ENCODE measurements at regions not wholly inside any gene's neighbourhood (a gene's known extent, or its start where the extent isn't known, plus 50 kb on each side); places are given as distances from the start of the nearest gene placed in this dataset.

GRCh38 chr20:57763235-57763595, 53.4 kb upstream of the PMEPA1 start:
- DNase-seq (ENCODE audit: low spot score), result no peak
- H3K27ac ChIP-seq, result no peak overlapping the region
- ChIA-PET POLR2A (ENCODE audit: low non-redundant PET) (no interaction called here), CTCF (interaction anchor here (1.2 kb wide), 1 partner anchor 417 kb away, joined by 3 read pairs; no protein-coding TSS in a partner anchor)
- no peak for TF ChIP-seq CTCF (conservative IDR thresholded peaks at IDR 0.05; ENCODE audit: low read depth)

GRCh38 chr20:57762531-57763234, 52.9 kb upstream of the PMEPA1 start:
- H3K27ac ChIP-seq, result no peak overlapping the region
- CTCF ChIA-PET, result interaction anchor here (1.2 kb wide), 1 partner anchor 417 kb away, joined by 3 read pairs; no protein-coding TSS in a partner anchor
- TF ChIP-seq CTCF (conservative IDR thresholded peaks at IDR 0.05; ENCODE audit: low read depth), result no peak
- no peak for DNase-seq (ENCODE audit: low spot score)
- POLR2A ChIA-PET (ENCODE audit: low non-redundant PET), result no interaction called here

- no peak for TF ChIP-seq CTCF (conservative IDR thresholded peaks at IDR 0.05; ENCODE audit: low read depth)
- DNase-seq (ENCODE audit: low spot score), result no peak
- ChIA-PET CTCF (interaction anchor here (0.7 kb wide), 1 partner anchor 421 kb away, joined by 4 read pairs; no protein-coding TSS in a partner anchor), POLR2A (ENCODE audit: low non-redundant PET) (interaction anchor here (0.7 kb wide), 1 partner anchor 282 kb away, joined by 6 read pairs; no protein-coding TSS in a partner anchor)
- H3K27ac ChIP-seq, result no peak overlapping the region
Observed at GRCh38 chr20:57761413-57761734, 51.6 kb upstream of the PMEPA1 start.

GRCh38 chr20:57760698-57761412, 51.0 kb upstream of the PMEPA1 start:
- ChIA-PET POLR2A (ENCODE audit: low non-redundant PET) (interaction anchor here (0.6 to 0.7 kb wide), 2 partner anchors 67 to 282 kb away, joined by 4 to 6 read pairs; no protein-coding TSS in a partner anchor), CTCF (interaction anchor here (0.7 kb wide), 1 partner anchor 422 kb away, joined by 4 read pairs; no protein-coding TSS in a partner anchor)
- no peak overlapping the region for H3K27ac ChIP-seq
- TF ChIP-seq CTCF (conservative IDR thresholded peaks at IDR 0.05; ENCODE audit: low read depth), result no peak
- no peak for DNase-seq (ENCODE audit: low spot score)

DNA sequence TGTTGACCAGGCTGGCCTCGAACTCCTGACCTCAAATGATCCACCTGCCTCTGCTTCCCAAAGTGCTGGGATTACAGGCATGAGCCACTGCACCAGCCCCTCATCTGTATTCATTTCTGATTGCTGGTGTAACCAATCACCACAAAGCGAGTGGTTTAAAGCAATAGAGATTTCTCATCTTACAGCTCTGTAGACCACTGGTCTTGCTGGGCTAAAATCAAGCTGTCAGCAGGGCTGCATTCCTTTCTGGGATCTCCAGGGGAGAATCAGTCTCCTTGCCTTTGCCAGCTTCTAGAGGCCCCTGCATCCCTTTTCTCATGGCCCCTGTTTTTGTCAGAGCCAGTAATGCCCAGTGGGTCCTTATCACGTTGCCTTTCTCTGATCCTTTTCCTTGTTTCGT, 49.9 kb upstream of the PMEPA1 start:
- no peak for DNase-seq (ENCODE audit: low spot score)
- CTCF ChIA-PET, result no interaction called here
- POLR2A ChIA-PET (ENCODE audit: low non-redundant PET), result interaction anchor here (0.8 kb wide), 1 partner anchor 11 kb away, joined by 4 read pairs; no protein-coding TSS in a partner anchor
- no peak for TF ChIP-seq CTCF (conservative IDR thresholded peaks at IDR 0.05; ENCODE audit: low read depth)
- no peak overlapping the region for H3K27ac ChIP-seq

Data from RWPE1 (cell line).